ENCODE measurements at regions not wholly inside any gene's neighbourhood (a gene's known extent, or its start where the extent isn't known, plus 50 kb on each side); places are given as distances from the start of the nearest gene placed in this dataset.

- TF ChIP-seq CTCF (IDR thresholded peaks at IDR 0.05) (no peak), POLR2A (IDR thresholded peaks at IDR 0.05) (no peak)
Observed at GRCh38 chr4:15213302-15213970, 211.2 kb downstream of the CPEB2 start.

Measured in body of pancreas (tissue), 4 donors.